Keratinocyte (primary cell): ENCODE measurements at regions not wholly inside any gene's neighbourhood (a gene's known extent, or its start where the extent isn't known, plus 50 kb on each side); places are given as distances from the start of the nearest gene placed in this dataset.
"Not testable (repeated sequence)": the region's sequence is repeated elsewhere in the genome, so short reads cannot be mapped to it uniquely, and the experiment has no call there.

Experiments
- EZH2 ChIP-seq: IDR thresholded peaks from one replicate; pipeline ENCODE4 v1.6.1; 2012; ENCODE audit warnings: inconsistent platforms, mild to moderate bottlenecking, low read length, moderate library complexity
- TF ChIP-seq, protein P1 (sequence below), 3 experiments: IDR thresholded peaks in 1 of 3; conservative IDR thresholded peaks in 1 of 3; optimal IDR thresholded peaks in 1 of 3; 2 replicates in 2 of 3; 3 replicates in 1 of 3; pipeline versions ENCODE3 to v1.5.1; 2011; ENCODE audit warnings: low read length in 3 of 3, mild to moderate bottlenecking in 3 of 3, moderate library complexity in 2 of 3, control low read depth in 1 of 3, inconsistent platforms in 1 of 3; ENCODE audit not compliant: insufficient read depth in 2 of 3; ENCODE audit errors: extremely low read depth in 1 of 3

DNA sequence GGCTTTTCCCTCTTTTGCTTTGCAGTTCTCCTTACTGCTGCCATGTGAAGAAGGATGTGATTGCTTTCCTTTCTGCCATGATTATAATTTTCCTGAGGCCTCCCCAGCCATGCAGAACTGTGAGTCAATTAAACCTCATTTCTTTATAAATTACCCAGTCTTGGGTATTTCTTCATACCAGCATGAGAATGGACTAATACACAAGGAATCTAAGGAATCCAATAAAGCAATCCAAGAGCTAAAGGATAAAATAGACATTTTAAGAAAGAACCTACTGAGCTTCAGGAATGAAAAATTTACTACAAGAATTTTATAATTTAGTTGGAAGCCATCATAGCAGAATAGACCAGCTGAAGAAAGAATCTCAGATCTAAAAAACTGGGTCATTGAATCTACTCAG lies 808.3 kb downstream of the SLITRK1 start:
- TF ChIP-seq, protein P1, sequence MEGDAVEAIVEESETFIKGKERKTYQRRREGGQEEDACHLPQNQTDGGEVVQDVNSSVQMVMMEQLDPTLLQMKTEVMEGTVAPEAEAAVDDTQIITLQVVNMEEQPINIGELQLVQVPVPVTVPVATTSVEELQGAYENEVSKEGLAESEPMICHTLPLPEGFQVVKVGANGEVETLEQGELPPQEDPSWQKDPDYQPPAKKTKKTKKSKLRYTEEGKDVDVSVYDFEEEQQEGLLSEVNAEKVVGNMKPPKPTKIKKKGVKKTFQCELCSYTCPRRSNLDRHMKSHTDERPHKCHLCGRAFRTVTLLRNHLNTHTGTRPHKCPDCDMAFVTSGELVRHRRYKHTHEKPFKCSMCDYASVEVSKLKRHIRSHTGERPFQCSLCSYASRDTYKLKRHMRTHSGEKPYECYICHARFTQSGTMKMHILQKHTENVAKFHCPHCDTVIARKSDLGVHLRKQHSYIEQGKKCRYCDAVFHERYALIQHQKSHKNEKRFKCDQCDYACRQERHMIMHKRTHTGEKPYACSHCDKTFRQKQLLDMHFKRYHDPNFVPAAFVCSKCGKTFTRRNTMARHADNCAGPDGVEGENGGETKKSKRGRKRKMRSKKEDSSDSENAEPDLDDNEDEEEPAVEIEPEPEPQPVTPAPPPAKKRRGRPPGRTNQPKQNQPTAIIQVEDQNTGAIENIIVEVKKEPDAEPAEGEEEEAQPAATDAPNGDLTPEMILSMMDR (optimal IDR thresholded peaks at IDR 0.05 in 1 of 3, IDR thresholded peaks at IDR 0.05 in 1 of 3, conservative IDR thresholded peaks at IDR 0.05 in 1 of 3; ENCODE audit: extremely low read depth in 1 of 3, insufficient read depth in 2 of 3, low read length in 3 of 3) = not testable (repeated sequence)
- TF ChIP-seq EZH2 = not testable (repeated sequence)
